MM.1S (cell line): ENCODE measurements at regions not wholly inside any gene's neighbourhood (a gene's known extent, or its start where the extent isn't known, plus 50 kb on each side); places are given as distances from the start of the nearest gene placed in this dataset.
"Not testable (repeated sequence)": the region's sequence is repeated elsewhere in the genome, so short reads cannot be mapped to it uniquely, and the experiment has no call there.

ENCODE experiments used
- DNase-seq: peaks from one replicate; pipeline ENCODE4 v3.0.0-alpha.2; 2015
- H2AFZ ChIP-seq: fragments of 300-600 bp; sonication (generic); 2 replicates; pipeline ENCODE4 v1.6.0; 2016; ENCODE audit warnings: antibody characterized with exemption, low read length
- H3F3A ChIP-seq: fragments of 300-600 bp; sonication (generic); 2 replicates; pipeline ENCODE4 v1.6.1; 2016; ENCODE audit warnings: mild to moderate bottlenecking, antibody characterized with exemption, low read length, moderate library complexity, mixed read lengths; ENCODE audit not compliant: insufficient read depth
- H3K27ac ChIP-seq: fragments of 300-600 bp; sonication (generic); 2 replicates; pipeline ENCODE4 v1.5.1; 2016; ENCODE audit warnings: mild to moderate bottlenecking, low read length
- H3K27me3 ChIP-seq: fragments of 300-600 bp; sonication (generic); replicated peaks from 2 replicates; pipeline ENCODE4 v1.6.0; 2016; ENCODE audit warnings: low read length; ENCODE audit not compliant: insufficient read depth
- H3K36me3 ChIP-seq: fragments of 300-600 bp; sonication (generic); replicated peaks from 2 replicates; pipeline ENCODE4 v1.6.1; 2016; ENCODE audit warnings: mild to moderate bottlenecking, low read length, mixed read lengths; ENCODE audit not compliant: insufficient read depth
- H3K4me1 ChIP-seq: fragments of 300-600 bp; sonication (generic); 2 replicates; pipeline ENCODE4 v1.6.1; 2016; ENCODE audit warnings: low read length, mixed read lengths
- H3K4me2 ChIP-seq: fragments of 300-600 bp; sonication (generic); 2 replicates; pipeline ENCODE4 v1.6.0; 2016; ENCODE audit warnings: low read depth, low read length
- H3K4me3 ChIP-seq: fragments of 300-600 bp; sonication (generic); 2 replicates; pipeline ENCODE4 v1.5.1; 2016; ENCODE audit warnings: low read length, mixed read lengths
- H3K79me2 ChIP-seq: fragments of 300-600 bp; sonication (generic); 2 replicates; pipeline ENCODE4 v1.6.1; 2016; ENCODE audit warnings: mixed run types, low read length, mixed read lengths
- H3K9ac ChIP-seq: fragments of 300-600 bp; sonication (generic); 2 replicates; pipeline ENCODE4 v1.6.1; 2016; ENCODE audit warnings: low read length, mixed read lengths
- H3K9me2 ChIP-seq: fragments of 300-600 bp; sonication (generic); replicated peaks from 2 replicates; pipeline ENCODE4 v1.6.1; 2016; ENCODE audit warnings: mild to moderate bottlenecking, low read length, mixed read lengths; ENCODE audit not compliant: insufficient read depth
- H3K9me3 ChIP-seq: fragments of 300-600 bp; sonication (generic); replicated peaks from 2 replicates; pipeline ENCODE4 v1.6.1; 2016; ENCODE audit warnings: mild to moderate bottlenecking, low read length, mixed read lengths; ENCODE audit not compliant: insufficient read depth
- H4K20me1 ChIP-seq: fragments of 300-600 bp; sonication (generic); 2 replicates; pipeline ENCODE4 v1.6.1; 2016; ENCODE audit warnings: mild to moderate bottlenecking, low read length, moderate library complexity, mixed read lengths; ENCODE audit not compliant: insufficient read depth
- CTCF ChIP-seq: fragments of 300-600 bp; sonication (generic); IDR thresholded peaks from 2 replicates; pipeline ENCODE4 v1.5.1; 2016; ENCODE audit warnings: antibody characterized with exemption, low read length, mixed read lengths
- EZH2 ChIP-seq: fragments of 300-600 bp; sonication (generic); optimal IDR thresholded peaks from 2 replicates; pipeline ENCODE3; 2017; ENCODE audit warnings: low read depth, mild to moderate bottlenecking, antibody characterized with exemption, low read length, mixed read lengths
- EZH2phosphoT487 ChIP-seq: fragments of 300-600 bp; sonication (generic); IDR thresholded peaks from 2 replicates; pipeline ENCODE4 v1.6.1; 2018; ENCODE audit warnings: antibody characterized with exemption, low read length

GRCh38 chrX:23513121-23513520 lies 154.2 kb upstream of the PRDX4 start:
- no peak for DNase-seq
- no peaks in the 10 kb centered on the region for H4K20me1 ChIP-seq
- no peak overlapping the region for H3K9ac ChIP-seq
- H3K27me3 ChIP-seq = no peaks in the 10 kb centered on the region
- H3K9me2 ChIP-seq = no peaks in the 10 kb centered on the region
- H3K79me2 ChIP-seq = no peaks in the 10 kb centered on the region
- no peak overlapping the region for H3K4me3 ChIP-seq
- TF ChIP-seq EZH2 = no peak
- TF ChIP-seq CTCF = no peak
- TF ChIP-seq EZH2phosphoT487 = no peak
- no peaks in the 10 kb centered on the region for H3K9me3 ChIP-seq
- no peaks in the 10 kb centered on the region for H3K4me1 ChIP-seq
- no peak overlapping the region for H3K4me2 ChIP-seq
- H2AFZ ChIP-seq = no peak overlapping the region
- H3K27ac ChIP-seq = no peak overlapping the region
- no peaks in the 10 kb centered on the region for H3F3A ChIP-seq
- H3K36me3 ChIP-seq = no peaks in the 10 kb centered on the region

DNA sequence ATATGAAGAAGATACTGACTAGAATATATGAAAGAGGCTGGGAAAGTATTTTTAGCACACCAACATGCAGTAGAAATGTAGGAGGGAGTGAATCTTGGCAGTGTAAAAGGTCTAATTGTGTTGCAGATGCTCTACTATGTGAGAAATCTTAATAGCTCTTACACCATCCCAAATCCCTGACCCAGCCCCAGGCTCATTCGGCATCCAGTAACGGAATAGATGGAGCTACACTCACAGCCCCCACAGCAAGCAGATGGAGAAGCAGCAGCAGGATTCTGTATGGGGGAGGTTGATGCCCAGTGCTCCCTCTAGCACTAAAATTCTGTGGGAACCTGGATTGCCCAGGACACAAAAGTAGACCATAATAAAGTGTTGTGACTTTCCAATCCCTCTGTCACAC lies 153.2 kb upstream of the PRDX4 start:
- DNase-seq = no peak
- Histone ChIP-seq H3F3A (no peaks in the 10 kb centered on the region), H3K79me2 (no peaks in the 10 kb centered on the region), H3K9me2 (no peaks in the 10 kb centered on the region), H3K4me3 (no peak overlapping the region), H3K36me3 (no peaks in the 10 kb centered on the region), H3K27me3 (no peaks in the 10 kb centered on the region), H3K4me2 (no peak overlapping the region), H3K4me1 (no peaks in the 10 kb centered on the region), H4K20me1 (no peaks in the 10 kb centered on the region), H2AFZ (no peak overlapping the region), H3K27ac (no peak overlapping the region), H3K9me3 (no peaks in the 10 kb centered on the region), H3K9ac (no peak overlapping the region)
- TF ChIP-seq EZH2 (no peak), EZH2phosphoT487 (no peak), CTCF (no peak)

DNA sequence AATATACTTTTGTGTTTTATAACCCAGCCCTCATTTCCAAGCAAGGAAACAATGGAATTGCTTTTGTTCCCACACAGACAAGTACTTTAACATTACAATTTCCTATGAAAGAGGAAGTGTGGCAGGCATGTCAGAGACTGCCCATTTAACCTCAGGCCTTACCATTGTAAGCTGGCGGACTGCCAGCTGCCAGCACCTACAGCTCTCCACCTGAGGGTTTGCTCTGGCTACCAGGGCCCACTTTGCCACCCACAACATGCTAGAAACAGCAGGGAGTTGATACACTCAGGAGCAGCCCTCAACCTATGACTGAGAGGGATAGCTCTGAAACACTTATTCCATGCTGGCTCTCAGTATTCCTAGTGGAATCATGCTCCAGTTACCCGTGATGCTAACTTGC lies 152.3 kb upstream of the PRDX4 start:
- no peak for TF ChIP-seq EZH2
- no peak for TF ChIP-seq CTCF
- TF ChIP-seq EZH2phosphoT487 = no peak
- H3F3A ChIP-seq = no peaks in the 10 kb centered on the region
- H3K9me3 ChIP-seq = no peaks in the 10 kb centered on the region
- H2AFZ ChIP-seq = no peak overlapping the region
- no peaks in the 10 kb centered on the region for H3K9me2 ChIP-seq
- no peaks in the 10 kb centered on the region for H3K4me1 ChIP-seq
- no peaks in the 10 kb centered on the region for H3K36me3 ChIP-seq
- H3K79me2 ChIP-seq = no peaks in the 10 kb centered on the region
- no peak overlapping the region for H3K9ac ChIP-seq
- H4K20me1 ChIP-seq = no peaks in the 10 kb centered on the region
- no peaks in the 10 kb centered on the region for H3K27me3 ChIP-seq
- no peak overlapping the region for H3K27ac ChIP-seq
- no peak overlapping the region for H3K4me2 ChIP-seq
- H3K4me3 ChIP-seq = no peak overlapping the region
- DNase-seq = peak; percentile 21

- not testable (repeated sequence) for DNase-seq, H3F3A ChIP-seq
Measured at GRCh38 chrX:23523026-23523657, 144.2 kb upstream of the PRDX4 start.

More at GRCh38 chrX:23523026-23523657, 144.2 kb upstream of the PRDX4 start:
- not testable (repeated sequence) for H3K4me1 ChIP-seq, H4K20me1 ChIP-seq, H3K9ac ChIP-seq, H3K36me3 ChIP-seq, H3K9me2 ChIP-seq, H2AFZ ChIP-seq, H3K27me3 ChIP-seq, H3K79me2 ChIP-seq, H3K4me3 ChIP-seq, H3K4me2 ChIP-seq, H3K9me3 ChIP-seq, H3K27ac ChIP-seq
